ENCODE measurements at regions not wholly inside any gene's neighbourhood (a gene's known extent, or its start where the extent isn't known, plus 50 kb on each side); places are given as distances from the start of the nearest gene placed in this dataset.
"Not testable (repeated sequence)": the region's sequence is repeated elsewhere in the genome, so short reads cannot be mapped to it uniquely, and the experiment has no call there.

GRCh38 chr2:192438239-192438638 is 243.5 kb upstream of the TMEFF2 start:
- 92% methylated on average over 1 of the region's 1 CpG for WGBS

DNA sequence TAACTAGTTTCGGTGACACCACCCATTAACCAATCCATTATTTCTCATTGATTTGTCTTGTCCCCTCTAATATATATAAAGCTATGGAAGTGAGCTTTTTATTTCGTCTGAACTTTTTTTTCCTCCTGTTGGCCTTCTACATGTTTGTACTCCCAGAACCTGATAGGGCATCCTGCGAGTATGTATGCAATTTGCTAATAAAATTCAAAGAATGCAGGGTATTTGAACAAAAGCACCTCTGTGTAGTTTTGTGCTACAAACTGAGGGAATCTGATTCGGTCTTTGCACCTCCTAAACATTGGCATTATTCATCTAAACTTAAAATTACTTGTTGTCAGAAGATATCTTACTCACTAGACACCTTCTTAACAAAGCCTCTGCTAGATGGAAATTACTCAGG is 242.9 kb upstream of the TMEFF2 start:
- Histone ChIP-seq H3K4me3 (ENCODE audit: low read length in 2 of 2) (no peak overlapping the region), H3K9me3 (ENCODE audit: control insufficient read depth in 2 of 2, insufficient read depth in 1 of 2, low read length in 1 of 2) (no peaks in the 10 kb centered on the region), H3K36me3 (ENCODE audit: control insufficient read depth in 2 of 2, insufficient read depth in 2 of 2, low read length in 1 of 2) (no peaks in the 10 kb centered on the region), H3K27me3 (ENCODE audit: control insufficient read depth in 2 of 2, insufficient read depth in 1 of 2, low read length in 1 of 2) (no peaks in the 10 kb centered on the region), H3K27ac (ENCODE audit: low read depth in 1 of 2, low read length in 1 of 2) (no peak overlapping the region), H3K4me1 (ENCODE audit: control insufficient read depth in 2 of 2, insufficient read depth in 2 of 2, low read length in 2 of 2) (no peaks in the 10 kb centered on the region)
- no peak for DNase-seq (ENCODE audit: low read depth in 6 of 9, low spot score in 9 of 9)
- 91% methylated on average over 4 of the region's 4 CpGs for WGBS

More at GRCh38 chr2:192438239-192438638, 243.5 kb upstream of the TMEFF2 start:
- Histone ChIP-seq H3K27me3 (ENCODE audit: control insufficient read depth in 2 of 2, insufficient read depth in 1 of 2, low read length in 1 of 2) (no peaks in the 10 kb centered on the region), H3K9me3 (ENCODE audit: control insufficient read depth in 2 of 2, insufficient read depth in 1 of 2, low read length in 1 of 2) (no peaks in the 10 kb centered on the region), H3K36me3 (ENCODE audit: control insufficient read depth in 2 of 2, insufficient read depth in 2 of 2, low read length in 1 of 2) (no peaks in the 10 kb centered on the region), H3K27ac (ENCODE audit: low read depth in 1 of 2, low read length in 1 of 2) (no peak overlapping the region), H3K4me1 (ENCODE audit: control insufficient read depth in 2 of 2, insufficient read depth in 2 of 2, low read length in 2 of 2) (no peaks in the 10 kb centered on the region), H3K4me3 (ENCODE audit: low read length in 2 of 2) (no peak overlapping the region)
- no peak for DNase-seq (ENCODE audit: low read depth in 6 of 9, low spot score in 9 of 9)

GRCh38 chr2:192424243-192424642 is 229.5 kb upstream of the TMEFF2 start:
- no peak for DNase-seq (ENCODE audit: low read depth in 6 of 9, low spot score in 9 of 9)
- no peaks in the 10 kb centered on the region for H3K27me3 ChIP-seq (ENCODE audit: control insufficient read depth in 2 of 2, insufficient read depth in 1 of 2, low read length in 1 of 2)
- H3K9me3 ChIP-seq (ENCODE audit: control insufficient read depth in 2 of 2, insufficient read depth in 1 of 2, low read length in 1 of 2), result no peaks in the 10 kb centered on the region
- WGBS, result 96% methylated on average over 4 of the region's 4 CpGs
- no peaks in the 10 kb centered on the region for H3K4me1 ChIP-seq (ENCODE audit: control insufficient read depth in 2 of 2, insufficient read depth in 2 of 2, low read length in 2 of 2)
- no peak overlapping the region for H3K4me3 ChIP-seq (ENCODE audit: low read length in 2 of 2)
- no peak overlapping the region for H3K27ac ChIP-seq (ENCODE audit: low read depth in 1 of 2, low read length in 1 of 2)
- H3K36me3 ChIP-seq (ENCODE audit: control insufficient read depth in 2 of 2, insufficient read depth in 2 of 2, low read length in 1 of 2), result no peaks in the 10 kb centered on the region

GRCh38 chr2:192419786-192420185 is 225.1 kb upstream of the TMEFF2 start:
- 89% methylated on average over 2 of the region's 2 CpGs for WGBS

GRCh38 chr2:192416060-192416459 is 221.3 kb upstream of the TMEFF2 start:
- Histone ChIP-seq H3K27me3 (ENCODE audit: control insufficient read depth in 2 of 2, insufficient read depth in 1 of 2, low read length in 1 of 2) (no peaks in the 10 kb centered on the region), H3K4me3 (ENCODE audit: low read length in 2 of 2) (no peak overlapping the region), H3K4me1 (ENCODE audit: control insufficient read depth in 2 of 2, insufficient read depth in 2 of 2, low read length in 2 of 2) (no peaks in the 10 kb centered on the region), H3K36me3 (ENCODE audit: control insufficient read depth in 2 of 2, insufficient read depth in 2 of 2, low read length in 1 of 2) (no peaks in the 10 kb centered on the region), H3K9me3 (ENCODE audit: control insufficient read depth in 2 of 2, insufficient read depth in 1 of 2, low read length in 1 of 2) (peaks cover 1 to 12% of the 10 kb centered on the region in 2 donors), H3K27ac (ENCODE audit: low read depth in 1 of 2, low read length in 1 of 2) (no peak overlapping the region)
- WGBS, result 64% methylated on average over 4 of the region's 4 CpGs
- DNase-seq (ENCODE audit: low read depth in 6 of 9, low spot score in 9 of 9), result peak in 2 of 9 donors; percentile 8 to 20

More at GRCh38 chr2:192419786-192420185, 225.1 kb upstream of the TMEFF2 start:
- Histone ChIP-seq H3K36me3 (ENCODE audit: control insufficient read depth in 2 of 2, insufficient read depth in 2 of 2, low read length in 1 of 2) (no peaks in the 10 kb centered on the region), H3K27ac (ENCODE audit: low read depth in 1 of 2, low read length in 1 of 2) (no peak overlapping the region), H3K4me1 (ENCODE audit: control insufficient read depth in 2 of 2, insufficient read depth in 2 of 2, low read length in 2 of 2) (no peaks in the 10 kb centered on the region), H3K4me3 (ENCODE audit: low read length in 2 of 2) (no peak overlapping the region), H3K27me3 (ENCODE audit: control insufficient read depth in 2 of 2, insufficient read depth in 1 of 2, low read length in 1 of 2) (no peaks in the 10 kb centered on the region), H3K9me3 (ENCODE audit: control insufficient read depth in 2 of 2, insufficient read depth in 1 of 2, low read length in 1 of 2) (peaks cover 0 to 2% of the 10 kb centered on the region in 2 donors)
- no peak for DNase-seq (ENCODE audit: low read depth in 6 of 9, low spot score in 9 of 9)

- Histone ChIP-seq H3K9me3 (ENCODE audit: control insufficient read depth in 2 of 2, insufficient read depth in 1 of 2, low read length in 1 of 2) (peaks cover 1 to 12% of the 10 kb centered on the region in 2 donors), H3K27ac (ENCODE audit: low read depth in 1 of 2, low read length in 1 of 2) (no peak overlapping the region), H3K36me3 (ENCODE audit: control insufficient read depth in 2 of 2, insufficient read depth in 2 of 2, low read length in 1 of 2) (no peaks in the 10 kb centered on the region), H3K4me3 (ENCODE audit: low read length in 2 of 2) (no peak overlapping the region), H3K4me1 (ENCODE audit: control insufficient read depth in 2 of 2, insufficient read depth in 2 of 2, low read length in 2 of 2) (no peaks in the 10 kb centered on the region), H3K27me3 (ENCODE audit: control insufficient read depth in 2 of 2, insufficient read depth in 1 of 2, low read length in 1 of 2) (no peaks in the 10 kb centered on the region)
- DNase-seq (ENCODE audit: low read depth in 6 of 9, low spot score in 9 of 9), result no peak
- WGBS, result 91% methylated on average over 18 of the region's 18 CpGs
These were observed 220.1 kb upstream of the TMEFF2 start for GRCh38 chr2:192414794-192415193.

DNA sequence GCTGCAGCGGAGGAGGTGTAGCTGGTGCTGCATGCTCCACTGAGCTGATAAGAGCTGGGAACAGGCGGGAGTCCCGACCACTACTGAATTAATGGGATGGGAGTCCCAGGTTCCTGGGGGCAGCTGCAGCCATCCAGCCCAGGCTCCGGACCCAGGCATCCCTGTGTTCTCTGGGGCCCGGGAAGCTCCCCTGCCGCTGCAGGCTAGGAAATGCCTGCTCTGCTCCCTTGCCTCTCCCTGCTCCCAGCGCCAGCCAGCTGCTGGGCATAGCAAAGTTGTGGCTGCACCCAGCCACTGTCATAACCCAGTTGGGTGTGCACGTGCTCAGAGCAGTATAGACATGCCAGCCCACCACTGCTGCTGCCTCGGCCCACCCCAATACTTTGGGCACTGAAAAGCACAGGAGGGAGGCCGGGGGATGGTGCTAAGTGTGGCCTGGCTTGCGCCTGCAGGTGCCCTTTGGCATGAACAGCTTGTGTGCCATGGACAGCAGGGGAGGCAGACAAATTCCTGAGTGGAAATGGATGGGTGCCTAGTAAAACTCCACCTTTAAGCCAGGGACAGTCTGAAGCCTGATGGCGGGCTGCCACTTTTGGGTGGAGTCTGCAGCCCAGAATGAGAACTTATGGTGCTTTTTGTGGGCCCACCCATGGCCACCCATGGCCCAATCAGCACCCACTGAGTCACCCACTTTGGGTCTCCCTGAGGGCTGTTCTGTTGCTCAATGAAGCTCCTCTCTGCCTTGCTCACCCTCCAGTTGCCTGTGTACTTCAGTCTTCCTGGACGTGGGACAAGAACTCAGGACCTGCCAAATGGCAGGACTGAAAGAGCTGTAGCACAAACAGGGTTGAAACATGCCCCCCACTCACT is 219.3 kb upstream of the TMEFF2 start:
- no peak overlapping the region for H3K4me3 ChIP-seq (ENCODE audit: low read length in 2 of 2)
- peaks cover 1 to 12% of the 10 kb centered on the region in 2 donors for H3K9me3 ChIP-seq (ENCODE audit: control insufficient read depth in 2 of 2, insufficient read depth in 1 of 2, low read length in 1 of 2)
- H3K27me3 ChIP-seq (ENCODE audit: control insufficient read depth in 2 of 2, insufficient read depth in 1 of 2, low read length in 1 of 2), result no peaks in the 10 kb centered on the region
- no peak for DNase-seq (ENCODE audit: low read depth in 6 of 9, low spot score in 9 of 9)
- no peaks in the 10 kb centered on the region for H3K36me3 ChIP-seq (ENCODE audit: control insufficient read depth in 2 of 2, insufficient read depth in 2 of 2, low read length in 1 of 2)
- 96% methylated on average over 13 of the region's 13 CpGs for WGBS
- H3K27ac ChIP-seq (ENCODE audit: low read depth in 1 of 2, low read length in 1 of 2), result no peak overlapping the region
- no peaks in the 10 kb centered on the region for H3K4me1 ChIP-seq (ENCODE audit: control insufficient read depth in 2 of 2, insufficient read depth in 2 of 2, low read length in 2 of 2)

DNA sequence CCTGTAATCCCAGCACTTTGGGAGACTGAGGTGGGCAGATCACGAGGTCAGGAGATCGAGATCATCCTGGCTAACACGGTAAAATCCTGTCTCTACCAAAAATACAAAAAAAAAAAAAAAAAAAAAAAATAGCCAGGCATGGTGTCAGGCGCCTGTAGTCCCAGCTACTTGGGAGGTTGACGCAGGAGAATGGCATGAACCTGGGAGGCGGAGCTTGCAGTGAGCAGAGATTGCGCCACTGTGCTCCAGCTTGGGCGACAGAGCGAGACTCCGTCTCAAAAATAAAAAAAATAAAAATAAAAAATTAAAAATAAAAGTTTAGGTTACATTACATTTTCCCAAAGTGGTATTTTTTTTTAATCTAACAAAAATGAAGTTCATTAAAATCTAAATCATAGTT is 218.1 kb upstream of the TMEFF2 start:
- H3K36me3 ChIP-seq (ENCODE audit: control insufficient read depth in 2 of 2, insufficient read depth in 2 of 2, low read length in 1 of 2); DNase-seq (ENCODE audit: low read depth in 6 of 9, low spot score in 9 of 9); H3K4me1 ChIP-seq (ENCODE audit: control insufficient read depth in 2 of 2, insufficient read depth in 2 of 2, low read length in 2 of 2); H3K27me3 ChIP-seq (ENCODE audit: control insufficient read depth in 2 of 2, insufficient read depth in 1 of 2, low read length in 1 of 2); H3K27ac ChIP-seq (ENCODE audit: low read depth in 1 of 2, low read length in 1 of 2); H3K4me3 ChIP-seq (ENCODE audit: low read length in 2 of 2): not testable (repeated sequence)
- 85% methylated on average over 10 of the region's 10 CpGs for WGBS
- peaks cover 1 to 12% of the 10 kb centered on the region in 2 donors for H3K9me3 ChIP-seq (ENCODE audit: control insufficient read depth in 2 of 2, insufficient read depth in 1 of 2, low read length in 1 of 2)

- H3K4me1 ChIP-seq (ENCODE audit: control insufficient read depth in 2 of 2, insufficient read depth in 2 of 2, low read length in 2 of 2), result no peaks in the 10 kb centered on the region
- H3K27ac ChIP-seq (ENCODE audit: low read depth in 1 of 2, low read length in 1 of 2), result no peak overlapping the region
- no peak overlapping the region for H3K4me3 ChIP-seq (ENCODE audit: low read length in 2 of 2)
- H3K9me3 ChIP-seq (ENCODE audit: control insufficient read depth in 2 of 2, insufficient read depth in 1 of 2, low read length in 1 of 2), result peaks cover 1 to 12% of the 10 kb centered on the region in 2 donors
- no peaks in the 10 kb centered on the region for H3K36me3 ChIP-seq (ENCODE audit: control insufficient read depth in 2 of 2, insufficient read depth in 2 of 2, low read length in 1 of 2)
- no peaks in the 10 kb centered on the region for H3K27me3 ChIP-seq (ENCODE audit: control insufficient read depth in 2 of 2, insufficient read depth in 1 of 2, low read length in 1 of 2)
- DNase-seq (ENCODE audit: low read depth in 6 of 9, low spot score in 9 of 9), result no peak
These were observed 217.7 kb upstream of the TMEFF2 start for GRCh38 chr2:192412394-192412793.

Data from thymus (tissue), 11 donors.